DND-41 (cell line): ENCODE measurements at regions not wholly inside any gene's neighbourhood (a gene's known extent, or its start where the extent isn't known, plus 50 kb on each side); places are given as distances from the start of the nearest gene placed in this dataset.

Experiments
- EZH2 ChIP-seq: IDR thresholded peaks from 3 replicates; pipeline ENCODE4 v1.6.1; 2012; ENCODE audit warnings: borderline replicate concordance, low read depth, mild to moderate bottlenecking, moderate library complexity, low read length, inconsistent platforms; ENCODE audit not compliant: severe bottlenecking
- TF ChIP-seq, protein P1 (sequence below): IDR thresholded peaks from 2 replicates; pipeline ENCODE4 v1.5.1; 2012; ENCODE audit warnings: borderline replicate concordance, low read length, moderate library complexity, mild to moderate bottlenecking; ENCODE audit not compliant: poor library complexity, severe bottlenecking; ENCODE audit errors: extremely low read depth

DNA sequence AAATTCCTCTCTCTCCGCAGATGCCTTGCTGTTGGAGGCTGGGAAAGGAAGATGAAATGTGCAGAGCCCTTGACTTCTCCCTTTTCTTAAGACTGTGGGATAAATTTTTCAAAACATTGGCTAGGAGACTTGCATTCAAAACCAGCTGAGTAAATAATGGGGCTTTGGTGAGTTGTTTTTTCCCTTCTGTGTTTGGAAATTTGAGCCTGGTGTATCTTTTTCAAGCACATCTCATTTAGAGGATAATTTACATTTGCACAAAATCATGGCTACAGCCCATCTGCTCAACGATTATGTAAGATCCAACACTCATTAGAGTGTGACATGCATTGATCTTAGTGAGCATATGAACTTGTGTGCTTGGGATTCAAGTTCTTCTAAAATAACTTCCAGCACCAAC, 112.1 kb upstream of the ATP8B1 start:
- TF ChIP-seq, protein P1, sequence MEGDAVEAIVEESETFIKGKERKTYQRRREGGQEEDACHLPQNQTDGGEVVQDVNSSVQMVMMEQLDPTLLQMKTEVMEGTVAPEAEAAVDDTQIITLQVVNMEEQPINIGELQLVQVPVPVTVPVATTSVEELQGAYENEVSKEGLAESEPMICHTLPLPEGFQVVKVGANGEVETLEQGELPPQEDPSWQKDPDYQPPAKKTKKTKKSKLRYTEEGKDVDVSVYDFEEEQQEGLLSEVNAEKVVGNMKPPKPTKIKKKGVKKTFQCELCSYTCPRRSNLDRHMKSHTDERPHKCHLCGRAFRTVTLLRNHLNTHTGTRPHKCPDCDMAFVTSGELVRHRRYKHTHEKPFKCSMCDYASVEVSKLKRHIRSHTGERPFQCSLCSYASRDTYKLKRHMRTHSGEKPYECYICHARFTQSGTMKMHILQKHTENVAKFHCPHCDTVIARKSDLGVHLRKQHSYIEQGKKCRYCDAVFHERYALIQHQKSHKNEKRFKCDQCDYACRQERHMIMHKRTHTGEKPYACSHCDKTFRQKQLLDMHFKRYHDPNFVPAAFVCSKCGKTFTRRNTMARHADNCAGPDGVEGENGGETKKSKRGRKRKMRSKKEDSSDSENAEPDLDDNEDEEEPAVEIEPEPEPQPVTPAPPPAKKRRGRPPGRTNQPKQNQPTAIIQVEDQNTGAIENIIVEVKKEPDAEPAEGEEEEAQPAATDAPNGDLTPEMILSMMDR, result no peak
- TF ChIP-seq EZH2, result no peak
